ENCODE measurements at regions not wholly inside any gene's neighbourhood (a gene's known extent, or its start where the extent isn't known, plus 50 kb on each side); places are given as distances from the start of the nearest gene placed in this dataset.

- Mint-ChIP-seq H3K27me3 (peaks cover 23% of the 10 kb centered on the region), H3K9me3 (ENCODE audit: low read depth) (no peaks in the 10 kb centered on the region), H3K36me3 (ENCODE audit: insufficient read depth) (no peaks in the 10 kb centered on the region), H3K4me1 (ENCODE audit: low read depth) (no peaks in the 10 kb centered on the region), H3K4me3 (ENCODE audit: low read depth) (no peak overlapping the region), H3K27ac (no peak overlapping the region)
- DNase-seq (ENCODE audit: low spot score, unreplicated experiment): no peak
- no peak for TF ChIP-seq CTCF (IDR thresholded peaks at IDR 0.05; ENCODE audit: unreplicated experiment)
These were observed 316.7 kb upstream of the SALL3 start for GRCh38 chr18:78662879-78663278.

- Mint-ChIP-seq H3K27ac (no peak overlapping the region), H3K36me3 (ENCODE audit: insufficient read depth) (no peaks in the 10 kb centered on the region), H3K4me3 (ENCODE audit: low read depth) (no peak overlapping the region), H3K4me1 (ENCODE audit: low read depth) (no peaks in the 10 kb centered on the region), H3K27me3 (peaks cover 19% of the 10 kb centered on the region), H3K9me3 (ENCODE audit: low read depth) (no peaks in the 10 kb centered on the region)
- no peak for TF ChIP-seq CTCF (IDR thresholded peaks at IDR 0.05; ENCODE audit: unreplicated experiment)
- DNase-seq (ENCODE audit: low spot score, unreplicated experiment): no peak
These were observed 315.6 kb upstream of the SALL3 start for GRCh38 chr18:78664048-78664447.

DNA sequence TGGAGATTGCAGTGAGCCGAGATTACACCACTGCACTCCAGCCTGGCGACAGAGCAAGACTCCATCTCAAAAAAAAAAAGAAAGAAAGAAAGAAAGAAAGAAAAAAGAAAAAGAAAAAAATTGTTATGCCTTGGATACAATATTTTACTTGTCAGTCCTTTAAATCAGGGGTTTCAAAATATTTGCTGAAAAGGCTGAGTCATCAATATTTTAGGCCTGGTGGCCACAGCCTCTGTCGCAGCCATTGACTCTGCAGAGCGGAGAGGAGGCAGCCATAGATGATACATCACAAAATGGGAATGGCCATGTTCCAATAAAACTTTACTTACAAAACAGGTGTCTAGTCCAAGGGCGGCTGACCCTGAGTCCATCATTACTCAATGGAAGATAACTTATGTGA lies 314.8 kb upstream of the SALL3 start:
- no peaks in the 10 kb centered on the region for H3K4me1 Mint-ChIP-seq (ENCODE audit: low read depth)
- H3K9me3 Mint-ChIP-seq (ENCODE audit: low read depth): no peaks in the 10 kb centered on the region
- H3K27ac Mint-ChIP-seq: no peak overlapping the region
- H3K4me3 Mint-ChIP-seq (ENCODE audit: low read depth): no peak overlapping the region
- no peaks in the 10 kb centered on the region for H3K36me3 Mint-ChIP-seq (ENCODE audit: insufficient read depth)
- TF ChIP-seq CTCF (IDR thresholded peaks at IDR 0.05; ENCODE audit: unreplicated experiment): no peak
- no peak for DNase-seq (ENCODE audit: low spot score, unreplicated experiment)
- H3K27me3 Mint-ChIP-seq: peaks cover 23% of the 10 kb centered on the region

DNA sequence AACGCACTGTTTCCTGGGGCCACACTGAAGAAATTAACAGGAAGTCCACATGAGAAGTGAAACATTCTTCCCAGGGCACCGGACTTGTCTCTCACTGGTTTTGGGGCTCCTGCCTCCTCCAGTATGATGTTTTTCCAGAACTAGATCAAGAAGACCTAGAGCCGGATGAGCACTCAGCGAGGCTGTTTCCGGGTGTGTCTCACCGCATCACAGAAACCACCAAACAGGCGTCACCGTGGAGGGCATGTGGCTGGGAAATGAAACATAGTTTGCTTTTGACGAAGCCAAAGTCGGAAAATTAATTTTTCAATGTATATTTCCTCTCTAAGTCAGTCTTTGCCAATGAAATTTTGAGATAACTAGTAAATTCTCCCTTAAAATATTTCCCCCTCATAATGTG lies 314.0 kb upstream of the SALL3 start:
- no peak for TF ChIP-seq CTCF (IDR thresholded peaks at IDR 0.05; ENCODE audit: unreplicated experiment)
- Mint-ChIP-seq H3K9me3 (ENCODE audit: low read depth) (no peaks in the 10 kb centered on the region), H3K4me1 (ENCODE audit: low read depth) (no peaks in the 10 kb centered on the region), H3K4me3 (ENCODE audit: low read depth) (no peak overlapping the region), H3K27ac (no peak overlapping the region), H3K27me3 (peaks cover 20% of the 10 kb centered on the region), H3K36me3 (ENCODE audit: insufficient read depth) (no peaks in the 10 kb centered on the region)
- no peak for DNase-seq (ENCODE audit: low spot score, unreplicated experiment)

DNA sequence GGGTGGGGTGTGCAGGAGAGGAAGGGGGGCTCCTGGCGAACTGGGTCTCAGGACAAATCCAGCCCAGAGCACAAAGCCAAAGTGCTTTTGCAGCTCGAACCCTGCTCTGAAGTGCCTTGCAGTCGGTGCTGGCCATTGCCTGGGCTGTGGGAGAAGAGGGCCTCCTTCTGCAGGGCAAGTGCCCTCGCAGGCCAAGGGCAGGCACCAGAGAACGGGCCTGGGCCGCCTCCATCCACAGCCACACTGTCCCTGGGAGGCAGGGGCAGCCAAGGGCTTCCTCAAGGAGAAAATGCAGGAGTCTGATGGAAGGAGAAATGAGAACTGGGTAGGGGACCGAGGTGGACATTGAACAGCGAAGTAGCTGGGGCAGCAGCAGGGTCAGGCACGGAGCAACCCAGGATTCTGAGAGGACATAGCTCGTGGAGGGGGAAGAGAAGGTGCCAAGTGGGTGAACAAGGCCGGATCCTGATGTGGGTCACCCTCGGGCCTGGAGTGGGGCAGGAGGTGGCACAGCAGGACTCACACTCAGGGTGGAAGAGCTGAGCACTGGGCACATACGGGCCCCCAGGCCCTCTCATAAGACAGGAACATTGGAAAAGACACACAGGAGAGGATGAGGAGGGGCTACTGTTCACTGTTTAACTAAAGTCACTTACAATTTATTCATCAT lies 312.8 kb upstream of the SALL3 start:
- H3K27ac Mint-ChIP-seq: no peak overlapping the region

More for the DNA sequence above, 312.8 kb upstream of the SALL3 start:
- no peak for TF ChIP-seq CTCF (IDR thresholded peaks at IDR 0.05; ENCODE audit: unreplicated experiment)
- no peaks in the 10 kb centered on the region for H3K9me3 Mint-ChIP-seq (ENCODE audit: low read depth)
- H3K36me3 Mint-ChIP-seq (ENCODE audit: insufficient read depth): no peaks in the 10 kb centered on the region
- no peak for DNase-seq (ENCODE audit: low spot score, unreplicated experiment)
- H3K4me1 Mint-ChIP-seq (ENCODE audit: low read depth): peaks cover 2% of the 10 kb centered on the region
- H3K4me3 Mint-ChIP-seq (ENCODE audit: low read depth): no peak overlapping the region
- H3K27me3 Mint-ChIP-seq: peaks cover 19% of the 10 kb centered on the region
